MM.1S (cell line): ENCODE measurements at regions not wholly inside any gene's neighbourhood (a gene's known extent, or its start where the extent isn't known, plus 50 kb on each side); places are given as distances from the start of the nearest gene placed in this dataset.

ENCODE experiments used
- EZH2 ChIP-seq: fragments of 300-600 bp; sonication (generic); optimal IDR thresholded peaks from 2 replicates; pipeline ENCODE3; 2017; ENCODE audit warnings: low read depth, mild to moderate bottlenecking, antibody characterized with exemption, low read length, mixed read lengths
- EZH2phosphoT487 ChIP-seq: fragments of 300-600 bp; sonication (generic); IDR thresholded peaks from 2 replicates; pipeline ENCODE4 v1.6.1; 2018; ENCODE audit warnings: antibody characterized with exemption, low read length
- TF ChIP-seq, protein P1 (sequence below): fragments of 300-600 bp; sonication (generic); IDR thresholded peaks from 2 replicates; pipeline ENCODE4 v1.5.1; 2016; ENCODE audit warnings: antibody characterized with exemption, low read length, mixed read lengths

DNA sequence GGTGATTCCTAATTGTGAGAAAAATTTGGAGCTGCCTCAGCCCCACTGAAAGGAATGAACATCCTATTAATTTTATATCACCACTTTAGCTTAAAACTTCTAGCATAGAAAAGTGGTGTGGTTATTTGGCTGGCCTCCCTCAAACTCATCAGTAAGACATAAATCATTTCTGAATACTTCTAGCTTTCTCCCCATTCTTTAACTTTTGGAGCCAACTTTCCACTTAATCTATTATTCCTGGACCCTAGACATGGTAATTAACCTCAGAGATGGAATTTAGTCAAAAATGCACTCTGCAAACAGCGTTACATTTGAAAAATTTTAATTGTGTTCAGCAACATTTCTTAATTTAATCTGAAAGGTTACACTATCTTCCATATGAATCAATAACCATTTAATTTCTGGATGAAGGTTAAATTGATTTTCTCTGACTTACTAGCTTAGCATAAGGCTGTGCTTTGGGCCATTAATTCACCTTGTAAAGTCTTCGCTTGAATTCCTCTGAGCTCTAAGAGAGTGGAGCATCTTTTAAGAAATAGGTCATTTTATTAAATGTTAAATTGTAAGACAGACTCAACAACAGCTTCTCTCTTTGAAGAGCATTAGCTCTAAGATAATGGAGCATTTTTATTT is 753.6 kb upstream of the STXBP6 start:
- TF ChIP-seq, protein P1, sequence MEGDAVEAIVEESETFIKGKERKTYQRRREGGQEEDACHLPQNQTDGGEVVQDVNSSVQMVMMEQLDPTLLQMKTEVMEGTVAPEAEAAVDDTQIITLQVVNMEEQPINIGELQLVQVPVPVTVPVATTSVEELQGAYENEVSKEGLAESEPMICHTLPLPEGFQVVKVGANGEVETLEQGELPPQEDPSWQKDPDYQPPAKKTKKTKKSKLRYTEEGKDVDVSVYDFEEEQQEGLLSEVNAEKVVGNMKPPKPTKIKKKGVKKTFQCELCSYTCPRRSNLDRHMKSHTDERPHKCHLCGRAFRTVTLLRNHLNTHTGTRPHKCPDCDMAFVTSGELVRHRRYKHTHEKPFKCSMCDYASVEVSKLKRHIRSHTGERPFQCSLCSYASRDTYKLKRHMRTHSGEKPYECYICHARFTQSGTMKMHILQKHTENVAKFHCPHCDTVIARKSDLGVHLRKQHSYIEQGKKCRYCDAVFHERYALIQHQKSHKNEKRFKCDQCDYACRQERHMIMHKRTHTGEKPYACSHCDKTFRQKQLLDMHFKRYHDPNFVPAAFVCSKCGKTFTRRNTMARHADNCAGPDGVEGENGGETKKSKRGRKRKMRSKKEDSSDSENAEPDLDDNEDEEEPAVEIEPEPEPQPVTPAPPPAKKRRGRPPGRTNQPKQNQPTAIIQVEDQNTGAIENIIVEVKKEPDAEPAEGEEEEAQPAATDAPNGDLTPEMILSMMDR = no peak
- TF ChIP-seq EZH2 = no peak
- no peak for TF ChIP-seq EZH2phosphoT487
